GM18517 (cell line): ENCODE measurements at regions not wholly inside any gene's neighbourhood (a gene's known extent, or its start where the extent isn't known, plus 50 kb on each side); places are given as distances from the start of the nearest gene placed in this dataset.

Source experiments
- ATAC-seq: cut with Tn5 transposase; IDR thresholded peaks from one replicate; pipeline ENCODE4 v1.9.1; 2021; ENCODE audit warnings: mild to moderate bottlenecking, moderate library complexity; ENCODE audit not compliant: unreplicated experiment

- no peak for ATAC-seq
Measured at GRCh38 chr17:70857351-70857750, 688.0 kb downstream of the KCNJ2 start.

- ATAC-seq: no peak
Measured at GRCh38 chr17:70859829-70860228, 690.5 kb downstream of the KCNJ2 start.

GRCh38 chr17:70862295-70862694, 693.0 kb downstream of the KCNJ2 start:
- ATAC-seq: no peak

DNA sequence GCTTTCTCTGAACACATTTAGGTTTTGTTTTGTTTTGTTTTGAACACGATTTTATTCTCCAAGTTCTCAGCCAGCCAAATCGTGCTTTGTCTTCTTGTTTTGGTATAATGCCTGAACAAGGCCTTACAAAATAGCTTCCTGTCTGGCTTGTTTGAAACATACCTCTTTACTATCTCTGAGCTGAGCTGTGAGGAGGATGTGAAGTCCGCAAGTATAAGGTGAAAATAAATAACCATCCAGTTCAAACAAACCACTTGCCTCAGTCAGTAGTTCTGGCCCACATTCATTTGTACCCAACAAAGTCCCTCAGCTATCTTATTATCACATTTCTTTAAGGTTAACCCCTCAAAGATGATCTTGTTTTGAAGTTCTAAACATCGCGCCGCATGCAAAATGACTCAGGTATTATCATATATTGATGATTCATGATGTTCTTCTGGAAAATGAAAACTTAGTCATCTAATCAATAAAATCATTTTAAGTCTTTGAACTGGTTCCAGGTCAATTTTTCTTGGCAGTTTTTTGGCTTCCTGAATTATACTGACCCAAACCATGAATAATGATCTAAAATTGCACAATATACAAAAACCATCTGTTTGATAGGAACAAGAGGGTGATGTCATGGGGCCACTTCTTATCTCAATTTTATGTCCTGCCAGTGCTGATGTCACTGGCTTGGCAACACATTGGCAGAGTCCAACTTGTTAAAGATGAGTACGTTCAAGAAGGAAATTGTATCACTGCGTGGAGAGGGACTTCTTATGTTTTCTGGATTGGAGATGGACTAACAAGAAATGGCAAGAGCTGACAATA, 694.3 kb downstream of the KCNJ2 start:
- no peak for ATAC-seq

GRCh38 chr17:70865993-70866804, 696.9 kb downstream of the KCNJ2 start:
- no peak for ATAC-seq

GRCh38 chr17:70868149-70868548, 698.8 kb downstream of the KCNJ2 start:
- no peak for ATAC-seq

DNA sequence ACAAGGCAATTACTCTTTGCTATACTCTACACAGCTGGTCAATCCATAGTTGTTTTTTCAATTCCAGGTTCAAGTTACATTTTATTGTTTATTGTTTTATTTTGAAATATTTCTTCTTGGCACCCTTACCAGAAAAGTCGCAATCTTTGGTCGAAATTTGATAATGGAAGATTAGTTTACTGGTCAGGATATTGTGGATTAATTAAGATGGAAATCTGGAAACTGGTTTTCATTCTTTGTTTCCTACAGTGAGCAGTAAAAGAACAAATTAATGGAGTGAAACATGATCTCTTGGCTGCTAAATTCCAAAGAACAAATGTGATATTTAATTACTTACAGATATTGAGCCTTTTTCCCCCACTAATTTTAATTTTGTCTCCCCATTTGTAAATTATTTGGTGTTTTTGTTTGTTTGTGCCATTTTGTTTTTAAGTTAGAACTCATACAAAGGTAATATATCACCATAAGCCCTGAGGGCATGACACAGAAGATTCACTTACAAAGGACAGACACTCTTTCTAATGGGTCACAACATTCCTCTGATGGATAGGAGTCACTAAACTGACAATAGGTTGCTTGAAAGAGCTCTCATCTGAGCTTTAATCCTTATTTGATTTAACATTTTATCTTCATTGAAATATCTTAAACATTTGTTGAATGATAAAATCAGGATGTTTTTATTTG, 700.2 kb downstream of the KCNJ2 start:
- ATAC-seq: no peak

DNA sequence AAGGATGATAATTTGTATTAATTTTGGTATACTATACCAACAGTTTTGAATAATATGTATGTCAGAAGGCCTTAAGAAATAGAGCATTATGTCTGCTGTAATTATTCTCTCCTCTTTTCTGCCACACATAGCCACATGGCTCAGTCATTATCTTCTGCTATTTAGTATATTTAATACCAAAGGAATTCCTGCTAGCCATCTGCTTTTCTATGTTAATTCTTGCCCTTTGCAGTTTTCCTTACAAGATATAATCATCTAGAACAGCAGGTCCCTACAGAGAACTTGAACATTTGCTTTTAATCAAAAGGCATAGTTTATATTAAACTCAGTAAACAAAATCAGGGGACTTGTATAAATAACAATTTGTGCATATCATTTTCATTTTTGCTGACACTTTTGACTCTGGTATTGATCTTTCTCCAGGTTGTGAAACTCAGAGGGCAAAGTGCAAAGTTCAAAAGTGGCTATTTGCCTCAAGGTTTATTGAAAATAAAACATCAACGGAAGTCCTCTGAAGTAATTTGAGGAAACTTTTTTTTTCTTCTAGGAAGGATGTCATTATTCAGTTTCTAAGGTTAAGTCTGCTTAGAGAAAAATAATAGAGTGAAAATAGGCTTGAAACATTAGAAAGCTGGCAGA, 702.0 kb downstream of the KCNJ2 start:
- no peak for ATAC-seq

- ATAC-seq: no peak
Measured at GRCh38 chr17:70872103-70872502, 702.8 kb downstream of the KCNJ2 start.

DNA sequence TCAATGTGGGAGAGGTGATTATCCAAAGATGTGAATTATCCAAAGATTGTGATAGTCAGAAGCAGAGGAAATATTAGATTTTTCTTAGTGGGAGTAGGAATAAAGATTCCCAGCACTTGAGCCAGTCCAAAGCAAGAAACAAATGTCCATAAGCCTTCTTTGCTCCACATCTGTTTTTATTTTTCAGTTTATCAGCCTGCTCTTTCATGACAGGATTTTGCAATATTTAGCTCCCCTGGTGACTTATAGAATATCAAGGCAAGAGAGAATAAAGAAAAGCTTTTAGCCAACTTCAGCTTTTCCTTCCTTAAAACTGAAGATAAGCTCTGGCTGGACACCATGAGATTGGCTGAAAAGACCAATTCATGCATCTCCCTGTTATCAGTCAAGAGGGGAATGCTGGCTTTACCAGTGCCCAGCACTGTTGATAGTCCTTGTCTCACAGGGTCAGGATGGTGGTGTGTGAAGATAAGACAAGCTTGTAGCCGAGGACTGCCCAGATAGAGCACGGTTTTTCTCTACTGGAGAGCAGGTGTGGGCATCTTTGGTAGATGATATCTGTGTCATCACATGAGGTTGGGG, 706.5 kb downstream of the KCNJ2 start:
- ATAC-seq: no peak

DNA sequence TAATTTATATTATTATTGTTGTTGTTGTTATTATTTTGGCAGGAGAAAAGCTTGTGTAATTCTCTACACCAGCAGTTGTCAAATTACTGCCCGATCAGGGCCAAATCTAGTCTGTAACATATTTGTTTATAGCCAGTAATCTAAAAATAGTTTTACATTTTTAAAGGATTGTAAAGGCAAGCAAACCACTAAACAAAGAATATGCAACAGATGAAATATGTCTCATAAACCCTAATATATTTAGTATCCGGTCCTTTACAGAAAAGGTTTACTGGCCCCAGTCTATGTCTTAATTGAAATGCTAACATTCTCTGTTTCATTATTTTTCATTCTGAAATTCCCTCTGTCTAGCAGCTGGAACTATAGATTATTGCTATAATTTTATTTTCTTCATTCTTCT, 709.5 kb downstream of the KCNJ2 start:
- ATAC-seq: no peak

- no peak for ATAC-seq
Measured at GRCh38 chr17:70879401-70879800, 710.1 kb downstream of the KCNJ2 start.

- no peak for ATAC-seq
Measured at GRCh38 chr17:70881093-70881492, 711.8 kb downstream of the KCNJ2 start.

DNA sequence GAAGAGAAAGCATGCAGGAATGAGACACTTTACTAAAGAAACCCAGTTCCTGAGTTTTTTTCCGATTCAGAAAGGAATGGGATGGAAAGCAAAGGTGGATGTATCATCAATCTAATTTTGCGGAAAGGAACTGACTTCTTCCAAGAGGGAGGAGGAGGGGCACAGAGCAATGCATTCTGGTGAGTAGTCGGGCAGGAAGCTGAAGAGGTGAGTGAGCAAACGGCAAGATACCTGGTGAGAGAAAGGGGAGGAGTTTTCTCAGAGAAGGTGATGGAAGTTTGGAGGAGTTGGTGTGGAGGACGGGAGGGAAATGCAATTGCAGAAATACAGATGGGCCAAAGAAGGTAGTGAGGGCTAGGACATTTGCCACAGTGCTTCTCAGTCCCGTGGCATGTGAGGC, 713.2 kb downstream of the KCNJ2 start:
- no peak for ATAC-seq

GRCh38 chr17:70886648-70887047, 717.3 kb downstream of the KCNJ2 start:
- no peak for ATAC-seq

- ATAC-seq: no peak
Measured at GRCh38 chr17:70888324-70888723, 719.0 kb downstream of the KCNJ2 start.

GRCh38 chr17:70891306-70891705, 722.0 kb downstream of the KCNJ2 start:
- no peak for ATAC-seq

DNA sequence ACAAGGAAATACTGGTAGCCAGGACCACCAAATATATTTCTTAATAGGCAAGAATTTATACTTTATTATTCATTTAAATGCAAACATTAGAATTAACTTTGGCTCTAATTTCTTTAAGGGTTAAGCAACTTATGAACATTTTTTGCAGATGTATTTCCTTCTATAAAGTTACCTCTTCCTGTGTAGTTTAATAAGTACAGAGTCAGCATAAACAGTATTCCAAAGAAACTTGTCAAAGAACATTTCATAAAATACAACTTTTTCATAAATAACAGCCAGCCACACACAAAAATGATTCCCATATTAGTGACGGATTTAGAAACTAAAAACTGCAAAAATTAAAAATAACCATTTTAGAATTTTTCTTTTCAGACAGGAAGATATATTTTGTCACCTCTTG, 723.2 kb downstream of the KCNJ2 start:
- no peak for ATAC-seq

GRCh38 chr17:70896843-70897242, 727.5 kb downstream of the KCNJ2 start:
- no peak for ATAC-seq

- ATAC-seq: no peak
Measured at GRCh38 chr17:70897446-70897845, 728.1 kb downstream of the KCNJ2 start.

- ATAC-seq: no peak
Measured at GRCh38 chr17:70901870-70902269, 732.5 kb downstream of the KCNJ2 start.
